ENCODE measurements at regions not wholly inside any gene's neighbourhood (a gene's known extent, or its start where the extent isn't known, plus 50 kb on each side); places are given as distances from the start of the nearest gene placed in this dataset.

GRCh38 chr15:31455499-31455898, 128.9 kb downstream of the KLF13 start:
- H3K27ac ChIP-seq (ENCODE audit: low read depth, low read length), result no peak overlapping the region
- ChIA-PET POLR2A (no interaction called here), CTCF (no interaction called here)
- TF ChIP-seq, protein P1, sequence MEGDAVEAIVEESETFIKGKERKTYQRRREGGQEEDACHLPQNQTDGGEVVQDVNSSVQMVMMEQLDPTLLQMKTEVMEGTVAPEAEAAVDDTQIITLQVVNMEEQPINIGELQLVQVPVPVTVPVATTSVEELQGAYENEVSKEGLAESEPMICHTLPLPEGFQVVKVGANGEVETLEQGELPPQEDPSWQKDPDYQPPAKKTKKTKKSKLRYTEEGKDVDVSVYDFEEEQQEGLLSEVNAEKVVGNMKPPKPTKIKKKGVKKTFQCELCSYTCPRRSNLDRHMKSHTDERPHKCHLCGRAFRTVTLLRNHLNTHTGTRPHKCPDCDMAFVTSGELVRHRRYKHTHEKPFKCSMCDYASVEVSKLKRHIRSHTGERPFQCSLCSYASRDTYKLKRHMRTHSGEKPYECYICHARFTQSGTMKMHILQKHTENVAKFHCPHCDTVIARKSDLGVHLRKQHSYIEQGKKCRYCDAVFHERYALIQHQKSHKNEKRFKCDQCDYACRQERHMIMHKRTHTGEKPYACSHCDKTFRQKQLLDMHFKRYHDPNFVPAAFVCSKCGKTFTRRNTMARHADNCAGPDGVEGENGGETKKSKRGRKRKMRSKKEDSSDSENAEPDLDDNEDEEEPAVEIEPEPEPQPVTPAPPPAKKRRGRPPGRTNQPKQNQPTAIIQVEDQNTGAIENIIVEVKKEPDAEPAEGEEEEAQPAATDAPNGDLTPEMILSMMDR (IDR thresholded peaks at IDR 0.05; ENCODE audit: low read depth, low read length), result peak; percentile 21; the same call in 1 of the 2 replicates
- no peak for DNase-seq (ENCODE audit: low read depth, low spot score)
- no peaks in the 10 kb centered on the region for H3K27me3 ChIP-seq (ENCODE audit: control insufficient read depth, insufficient read depth, low read length)
- peaks cover 5% of the 10 kb centered on the region; the same call in 1 of the 2 replicates for H3K9me3 ChIP-seq (ENCODE audit: control insufficient read depth, insufficient read depth, low read length)
- no peak overlapping the region for H3K4me3 ChIP-seq (ENCODE audit: low read depth, low read length)

- ChIA-PET CTCF (interaction anchor here (1.3 kb wide), 1 partner anchor 33 kb away, joined by 3 read pairs; no protein-coding TSS in a partner anchor), POLR2A (no interaction called here)
- Histone ChIP-seq H3K27me3 (ENCODE audit: control insufficient read depth, insufficient read depth, low read length) (no peaks in the 10 kb centered on the region), H3K4me3 (ENCODE audit: low read depth, low read length) (no peak overlapping the region), H3K9me3 (ENCODE audit: control insufficient read depth, insufficient read depth, low read length) (peaks cover 5% of the 10 kb centered on the region; the same call in 1 of the 2 replicates), H3K27ac (ENCODE audit: low read depth, low read length) (no peak overlapping the region)
- TF ChIP-seq, protein P1 (IDR thresholded peaks at IDR 0.05; ENCODE audit: low read depth, low read length), result no peak
- DNase-seq (ENCODE audit: low read depth, low spot score), result no peak
Measured at GRCh38 chr15:31456354-31457060, 129.9 kb downstream of the KLF13 start.

DNA sequence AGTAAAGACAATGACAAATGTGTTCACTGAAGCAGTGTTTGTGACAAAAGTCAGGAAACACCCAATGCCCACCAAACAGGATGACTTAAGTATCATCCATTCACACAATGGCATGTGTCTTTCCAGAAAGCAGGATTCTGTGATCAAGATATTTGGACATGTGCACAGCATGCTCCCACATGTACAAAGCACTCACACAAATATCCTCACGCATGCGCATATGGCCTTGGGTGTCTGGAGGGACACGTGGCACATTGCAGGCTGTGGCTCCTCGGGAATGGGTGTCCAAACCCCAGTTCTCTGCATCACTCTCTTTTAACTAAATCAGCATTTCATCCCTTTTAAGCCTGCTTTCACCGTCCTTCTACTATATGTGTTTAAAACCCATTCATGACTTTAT, 130.5 kb downstream of the KLF13 start:
- DNase-seq (ENCODE audit: low read depth, low spot score), result no peak
- ChIA-PET POLR2A (interaction anchor here (1.5 to 2.2 kb wide), 2 partner anchors 14 to 22 kb away, joined by 5 to 7 read pairs; no protein-coding TSS in a partner anchor), CTCF (interaction anchor here (1.3 to 2.9 kb wide), 2 partner anchors 31 to 32 kb away, joined by 3 to 18 read pairs; no protein-coding TSS in a partner anchor)

DNA sequence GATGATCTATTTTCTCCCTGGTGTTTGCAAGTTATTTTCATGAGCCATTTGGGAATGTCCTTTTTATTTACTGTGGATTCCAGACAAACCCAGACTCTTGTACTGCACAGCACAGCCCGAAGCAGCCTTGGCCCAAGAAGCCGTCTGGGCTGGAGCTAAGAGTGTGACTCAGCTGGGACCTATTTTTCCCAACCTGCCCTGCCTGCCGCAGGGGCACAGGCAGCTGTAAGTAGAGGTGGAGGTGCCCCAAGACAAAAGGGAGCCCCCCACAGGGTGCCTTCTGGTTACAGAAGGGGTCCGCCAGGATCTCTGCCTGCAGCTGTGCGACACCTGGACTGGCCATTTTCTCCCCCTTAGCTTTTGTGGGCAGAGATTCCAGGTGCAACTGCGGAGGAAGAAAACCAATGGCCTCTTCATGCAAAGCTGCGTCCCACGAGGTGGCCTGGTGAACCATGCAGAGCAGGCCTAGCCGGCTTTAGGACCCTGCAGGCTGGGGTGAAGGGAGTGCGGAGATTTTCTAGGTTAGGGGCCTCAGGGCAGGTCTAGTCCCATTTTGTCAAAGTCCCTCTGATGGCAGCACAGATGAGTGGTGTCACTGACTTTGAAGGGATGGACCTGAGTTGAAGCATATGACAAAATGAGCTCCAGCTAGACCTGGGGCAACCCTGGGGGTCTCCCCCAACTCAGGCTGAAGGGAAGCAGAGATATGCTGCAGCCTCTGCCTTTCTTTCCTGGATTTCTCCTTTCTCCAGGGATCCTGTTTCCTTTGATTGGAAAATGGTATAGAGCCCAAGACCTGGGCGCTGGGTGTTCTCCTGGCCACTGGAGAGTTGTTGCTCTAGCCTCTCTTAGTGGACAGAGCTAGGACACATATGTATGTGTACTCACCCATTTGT, 131.2 kb downstream of the KLF13 start:
- Histone ChIP-seq H3K27me3 (ENCODE audit: control insufficient read depth, insufficient read depth, low read length) (no peaks in the 10 kb centered on the region), H3K4me3 (ENCODE audit: low read depth, low read length) (no peak overlapping the region), H3K9me3 (ENCODE audit: control insufficient read depth, insufficient read depth, low read length) (peaks cover 4% of the 10 kb centered on the region; the same call in 1 of the 2 replicates), H3K27ac (ENCODE audit: low read depth, low read length) (peak overlapping the region; percentile 52)
- peak; percentile 59 for DNase-seq (ENCODE audit: low read depth, low spot score)
- TF ChIP-seq, protein P1 (IDR thresholded peaks at IDR 0.05; ENCODE audit: low read depth, low read length), result no peak
- POLR2A ChIA-PET, result interaction anchor here (1.5 to 2.2 kb wide), 2 partner anchors 14 to 23 kb away, joined by 5 to 7 read pairs; no protein-coding TSS in a partner anchor
- CTCF ChIA-PET, result interaction anchor here (0.8 to 2.9 kb wide), 4 partner anchors 24 to 92 kb away, joined by 3 to 18 read pairs (median 4); no protein-coding TSS in a partner anchor

More for the DNA sequence above, 130.5 kb downstream of the KLF13 start:
- TF ChIP-seq, protein P1 (IDR thresholded peaks at IDR 0.05; ENCODE audit: low read depth, low read length), result no peak
- Histone ChIP-seq H3K27ac (ENCODE audit: low read depth, low read length) (no peak overlapping the region), H3K27me3 (ENCODE audit: control insufficient read depth, insufficient read depth, low read length) (no peaks in the 10 kb centered on the region), H3K9me3 (ENCODE audit: control insufficient read depth, insufficient read depth, low read length) (peaks cover 5% of the 10 kb centered on the region; the same call in 1 of the 2 replicates), H3K4me3 (ENCODE audit: low read depth, low read length) (no peak overlapping the region)
